Kidney (tissue), 13 donors: ENCODE measurements at regions not wholly inside any gene's neighbourhood (a gene's known extent, or its start where the extent isn't known, plus 50 kb on each side); places are given as distances from the start of the nearest gene placed in this dataset.
"Not testable (repeated sequence)": the region's sequence is repeated elsewhere in the genome, so short reads cannot be mapped to it uniquely, and the experiment has no call there.

Experiments
- DNase-seq, 5 donors: peaks; one replicate each; pipeline ENCODE4 v3.0.0-alpha.2; 2013 to 2020
- FAIRE-seq: peaks from 2 replicates; lab custom pipeline; 2012; peaks lifted over from hg19 to GRCh38; lab: Jason Lieb, UNC
- H3K27ac ChIP-seq, 2 donors: one replicate each; pipeline ENCODE4 v1.7.0; 2013; ENCODE audit warnings: low read depth in 2 of 2, low read length in 2 of 2, inconsistent platforms in 1 of 2
- H3K27me3 ChIP-seq: one replicate; pipeline ENCODE4 v1.7.1; 2013; ENCODE audit warnings: low read length, inconsistent platforms; ENCODE audit not compliant: control insufficient read depth, insufficient read depth
- H3K36me3 ChIP-seq, 3 donors: one replicate each; pipeline versions ENCODE4 v1.7.0 to v1.7.1; 2013; ENCODE audit warnings: low read length in 3 of 3, control low read depth in 1 of 3, inconsistent platforms in 1 of 3; ENCODE audit not compliant: insufficient read depth in 3 of 3, control insufficient read depth in 2 of 3
- H3K4me1 ChIP-seq, 3 donors: one replicate each; pipeline versions ENCODE4 v1.7.0 to v1.7.1; 2013; ENCODE audit warnings: low read length in 3 of 3, inconsistent platforms in 1 of 3, low read depth in 1 of 3; ENCODE audit not compliant: control insufficient read depth in 2 of 3, insufficient read depth in 2 of 3
- H3K4me3 ChIP-seq, 3 donors: one replicate each; pipeline versions ENCODE4 v1.7.0 to v1.8.1; 2013; ENCODE audit warnings: low read length in 3 of 3, control low read depth in 1 of 3, inconsistent platforms in 1 of 3
- H3K9ac ChIP-seq, 3 donors: one replicate each; pipeline versions ENCODE4 v1.7.0 to v1.7.1; 2013; ENCODE audit warnings: low read length in 3 of 3, control low read depth in 1 of 3, inconsistent platforms in 1 of 3
- H3K9me3 ChIP-seq, 3 donors: one replicate each; pipeline versions ENCODE4 v1.7.0 to v1.7.1; 2013; ENCODE audit warnings: low read length in 3 of 3, control low read depth in 1 of 3, inconsistent platforms in 1 of 3; ENCODE audit not compliant: control insufficient read depth in 2 of 3, insufficient read depth in 1 of 3
- intact Hi-C: fragments of 100-400 bp; cut with DNase I; formaldehyde crosslinking; loops from one replicate; pipeline ENCODE4 v1.11.1; 2022
- TF ChIP-seq, protein P1 (sequence below): IDR thresholded peaks from 3 replicates; pipeline ENCODE4 v1.5.1; 2012; ENCODE audit warnings: mild to moderate bottlenecking, moderate library complexity, borderline replicate concordance; ENCODE audit not compliant: insufficient read depth; ENCODE audit errors: extremely low read depth
- donor health status: control.
- donor health status: control.
- donor health status: control.
- donor health status: control.
- donor health status: control.
- donor health status: DM: yes; HTN: yes; CAD: no.
- donor health status: Normal renal cell carcinoma (clear cell type).

DNA sequence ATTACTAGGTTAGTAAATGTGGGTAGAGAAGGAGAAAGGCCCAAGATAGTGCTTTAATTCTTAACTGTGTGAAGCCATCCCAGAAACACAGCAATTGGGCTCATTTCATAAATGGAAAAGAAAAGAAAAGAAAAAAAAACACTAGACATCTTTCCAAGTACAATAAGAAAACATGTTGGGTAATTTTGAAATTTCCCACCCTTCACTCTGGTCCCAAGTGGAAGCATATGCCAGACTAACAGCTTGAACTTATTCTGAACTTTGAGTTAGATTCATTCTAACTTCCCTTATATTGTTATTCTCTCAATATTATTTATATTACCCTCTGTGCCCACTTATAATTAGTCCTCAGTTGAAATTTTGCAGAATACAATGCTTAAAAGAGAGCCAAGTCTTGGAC is 113.4 kb upstream of the GHR start:
- Histone ChIP-seq H3K36me3 (no peaks in the 10 kb centered on the region), H3K9ac (no peak overlapping the region), H3K27ac (no peak overlapping the region), H3K4me3 (no peak overlapping the region), H3K4me1 (no peaks in the 10 kb centered on the region), H3K27me3 (no peaks in the 10 kb centered on the region), H3K9me3 (no peaks in the 10 kb centered on the region)
- DNase-seq (no peak), FAIRE-seq (no peak)
- intact Hi-C loops: no loop called here
- TF ChIP-seq, protein P1, sequence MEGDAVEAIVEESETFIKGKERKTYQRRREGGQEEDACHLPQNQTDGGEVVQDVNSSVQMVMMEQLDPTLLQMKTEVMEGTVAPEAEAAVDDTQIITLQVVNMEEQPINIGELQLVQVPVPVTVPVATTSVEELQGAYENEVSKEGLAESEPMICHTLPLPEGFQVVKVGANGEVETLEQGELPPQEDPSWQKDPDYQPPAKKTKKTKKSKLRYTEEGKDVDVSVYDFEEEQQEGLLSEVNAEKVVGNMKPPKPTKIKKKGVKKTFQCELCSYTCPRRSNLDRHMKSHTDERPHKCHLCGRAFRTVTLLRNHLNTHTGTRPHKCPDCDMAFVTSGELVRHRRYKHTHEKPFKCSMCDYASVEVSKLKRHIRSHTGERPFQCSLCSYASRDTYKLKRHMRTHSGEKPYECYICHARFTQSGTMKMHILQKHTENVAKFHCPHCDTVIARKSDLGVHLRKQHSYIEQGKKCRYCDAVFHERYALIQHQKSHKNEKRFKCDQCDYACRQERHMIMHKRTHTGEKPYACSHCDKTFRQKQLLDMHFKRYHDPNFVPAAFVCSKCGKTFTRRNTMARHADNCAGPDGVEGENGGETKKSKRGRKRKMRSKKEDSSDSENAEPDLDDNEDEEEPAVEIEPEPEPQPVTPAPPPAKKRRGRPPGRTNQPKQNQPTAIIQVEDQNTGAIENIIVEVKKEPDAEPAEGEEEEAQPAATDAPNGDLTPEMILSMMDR: no peak

DNA sequence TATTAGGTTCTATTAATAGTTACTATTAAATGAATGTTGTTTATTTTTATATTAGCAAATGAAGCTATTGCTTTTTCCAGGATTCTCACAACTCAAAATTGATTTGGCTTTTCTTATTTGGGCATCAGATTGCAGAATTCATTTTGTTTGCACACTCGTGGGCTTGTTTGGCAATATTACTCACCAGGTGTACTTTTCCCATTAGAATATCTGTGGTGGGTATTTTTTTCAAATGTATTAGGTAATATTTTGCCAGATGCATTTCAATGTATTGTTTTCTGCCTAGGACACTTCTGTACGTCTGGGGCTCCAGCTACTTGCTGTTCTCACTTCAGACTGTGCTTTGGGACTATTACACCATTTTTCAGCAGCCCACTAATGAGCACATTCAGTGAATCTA is 108.0 kb upstream of the GHR start:
- no peak for FAIRE-seq
- intact Hi-C loops: no loop called here
- no peaks in the 10 kb centered on the region for H3K27me3 ChIP-seq
- TF ChIP-seq, protein P1: no peak
- H3K27ac ChIP-seq: no peak overlapping the region
- no peaks in the 10 kb centered on the region for H3K36me3 ChIP-seq
- no peak overlapping the region for H3K9ac ChIP-seq
- peaks cover 0 to 7% (median 4%) of the 10 kb centered on the region in 3 donors for H3K9me3 ChIP-seq
- no peak overlapping the region for H3K4me3 ChIP-seq
- DNase-seq: no peak
- H3K4me1 ChIP-seq: no peaks in the 10 kb centered on the region

DNA sequence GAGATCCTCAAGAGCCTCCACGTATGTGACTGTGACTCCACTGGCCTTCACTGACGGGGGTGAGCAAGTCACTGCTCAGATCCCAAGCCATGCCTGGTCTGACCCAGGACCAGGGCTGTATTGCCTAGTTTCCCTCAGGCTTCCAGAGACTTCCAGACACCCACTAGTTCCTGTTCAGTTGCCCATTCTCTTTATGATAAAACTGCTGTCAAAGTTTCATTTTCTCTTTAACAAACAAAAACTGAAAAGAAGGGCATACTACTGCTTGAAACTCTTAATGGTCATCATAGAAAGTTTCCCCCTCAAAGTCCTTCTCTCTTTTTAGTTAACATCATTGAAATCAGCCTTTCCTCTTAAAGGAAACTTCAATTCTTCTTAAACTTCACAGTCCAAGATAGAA is 105.7 kb upstream of the GHR start:
- TF ChIP-seq, protein P1: no peak
- DNase-seq (no peak), FAIRE-seq (no peak)
- H3K4me1 ChIP-seq: no peaks in the 10 kb centered on the region
- no peak overlapping the region for H3K27ac ChIP-seq
- H3K9me3 ChIP-seq: peaks cover 0 to 7% (median 4%) of the 10 kb centered on the region in 3 donors
- no peaks in the 10 kb centered on the region for H3K27me3 ChIP-seq
- H3K9ac ChIP-seq: no peak overlapping the region
- no peaks in the 10 kb centered on the region for H3K36me3 ChIP-seq
- no peak overlapping the region for H3K4me3 ChIP-seq
- intact Hi-C loops: no loop called here

DNA sequence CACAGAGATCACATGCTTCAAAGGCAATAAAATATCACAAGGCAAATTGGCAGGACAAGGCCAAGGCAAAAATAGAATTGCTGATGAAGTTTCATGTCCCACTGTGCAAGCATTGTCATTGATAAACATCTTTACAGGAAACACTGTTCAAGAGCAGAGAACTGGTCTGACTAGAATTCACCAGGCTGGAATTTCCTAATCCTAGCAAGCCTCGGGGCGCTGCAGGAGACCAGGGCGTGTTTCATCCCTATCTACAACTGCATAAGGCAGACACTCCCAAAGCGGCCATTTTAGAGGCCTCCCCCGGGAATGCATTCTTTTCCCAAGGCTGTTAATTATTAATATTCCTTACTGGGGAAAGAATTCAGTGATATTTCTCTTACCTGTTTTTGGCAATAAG is 103.7 kb upstream of the GHR start:
- intact Hi-C loops, H3K9ac ChIP-seq, H3K27ac ChIP-seq, H3K9me3 ChIP-seq, H3K4me1 ChIP-seq, FAIRE-seq, DNase-seq, H3K27me3 ChIP-seq, H3K36me3 ChIP-seq, H3K4me3 ChIP-seq: not testable (repeated sequence)
